Stomach smooth muscle (tissue), 2 donors: ENCODE measurements at regions not wholly inside any gene's neighbourhood (a gene's known extent, or its start where the extent isn't known, plus 50 kb on each side); places are given as distances from the start of the nearest gene placed in this dataset.

ENCODE experiments used
- H3K27ac ChIP-seq: one replicate; pipeline ENCODE4 v1.7.0; 2013; ENCODE audit warnings: mild to moderate bottlenecking, low read length, inconsistent platforms
- H3K27me3 ChIP-seq, 2 donors: one replicate each; pipeline ENCODE4 v1.7.0; 2013; ENCODE audit warnings: low read length in 2 of 2; ENCODE audit not compliant: insufficient read depth in 2 of 2, control insufficient read depth in 1 of 2
- H3K36me3 ChIP-seq, 2 donors: one replicate each; pipeline ENCODE4 v1.7.0; 2013; ENCODE audit warnings: low read length in 2 of 2; ENCODE audit not compliant: control insufficient read depth in 2 of 2, insufficient read depth in 2 of 2
- H3K4me1 ChIP-seq: one replicate; pipeline ENCODE4 v1.7.0; 2013; ENCODE audit warnings: low read length; ENCODE audit not compliant: control insufficient read depth, insufficient read depth
- H3K4me3 ChIP-seq, 2 donors: one replicate each; pipeline ENCODE4 v1.7.0; 2013; ENCODE audit warnings: low read length in 2 of 2
- H3K9ac ChIP-seq, 2 donors: one replicate each; pipeline ENCODE4 v1.7.0; 2013; ENCODE audit warnings: low read length in 2 of 2, mild to moderate bottlenecking in 1 of 2
- H3K9me3 ChIP-seq, 2 donors: one replicate each; pipeline ENCODE4 v1.7.0; 2013; ENCODE audit warnings: low read length in 2 of 2; ENCODE audit not compliant: control insufficient read depth in 2 of 2
- donor health status: healthy.
- donor health status: Pancreatic carcinoma.

- no peak overlapping the region for H3K27ac ChIP-seq
- no peaks in the 10 kb centered on the region for H3K9me3 ChIP-seq
- H3K36me3 ChIP-seq = no peaks in the 10 kb centered on the region
- peaks cover 0 to 2% of the 10 kb centered on the region in 2 donors for H3K27me3 ChIP-seq
- peaks cover 4% of the 10 kb centered on the region for H3K4me1 ChIP-seq
- no peak overlapping the region for H3K4me3 ChIP-seq
- no peak overlapping the region for H3K9ac ChIP-seq
Measured at GRCh38 chr20:40769677-40770285, 80.7 kb upstream of the MAFB start.

- no peaks in the 10 kb centered on the region for H3K36me3 ChIP-seq
- peaks cover 4% of the 10 kb centered on the region for H3K4me1 ChIP-seq
- H3K27me3 ChIP-seq = peaks cover 0 to 2% of the 10 kb centered on the region in 2 donors
- H3K4me3 ChIP-seq = no peak overlapping the region
- no peaks in the 10 kb centered on the region for H3K9me3 ChIP-seq
- no peak overlapping the region for H3K9ac ChIP-seq
- H3K27ac ChIP-seq = no peak overlapping the region
Measured at GRCh38 chr20:40770564-40771307, 81.7 kb upstream of the MAFB start.

- peaks cover 0 to 2% of the 10 kb centered on the region in 2 donors for H3K27me3 ChIP-seq
Measured at GRCh38 chr20:40771308-40771610, 82.2 kb upstream of the MAFB start.

GRCh38 chr20:40771848-40772511 lies 82.9 kb upstream of the MAFB start:
- Histone ChIP-seq H3K27ac (no peak overlapping the region), H3K4me1 (peaks cover 4% of the 10 kb centered on the region), H3K4me3 (no peak overlapping the region), H3K9ac (no peak overlapping the region), H3K27me3 (peaks cover 0 to 2% of the 10 kb centered on the region in 2 donors), H3K36me3 (no peaks in the 10 kb centered on the region), H3K9me3 (no peaks in the 10 kb centered on the region)

More at GRCh38 chr20:40771308-40771610, 82.2 kb upstream of the MAFB start:
- peaks cover 4% of the 10 kb centered on the region for H3K4me1 ChIP-seq
- no peaks in the 10 kb centered on the region for H3K9me3 ChIP-seq
- H3K9ac ChIP-seq = no peak overlapping the region
- H3K4me3 ChIP-seq = no peak overlapping the region
- no peaks in the 10 kb centered on the region for H3K36me3 ChIP-seq
- no peak overlapping the region for H3K27ac ChIP-seq

- Histone ChIP-seq H3K36me3 (no peaks in the 10 kb centered on the region), H3K9me3 (no peaks in the 10 kb centered on the region), H3K27ac (no peak overlapping the region), H3K4me3 (no peak overlapping the region), H3K9ac (no peak overlapping the region), H3K27me3 (peaks cover 0 to 2% of the 10 kb centered on the region in 2 donors), H3K4me1 (peaks cover 4% of the 10 kb centered on the region)
Measured at GRCh38 chr20:40773376-40773775, 84.3 kb upstream of the MAFB start.

- Histone ChIP-seq H3K9ac (no peak overlapping the region), H3K36me3 (no peaks in the 10 kb centered on the region), H3K4me3 (no peak overlapping the region), H3K27me3 (peaks cover 0 to 2% of the 10 kb centered on the region in 2 donors), H3K27ac (no peak overlapping the region), H3K9me3 (no peaks in the 10 kb centered on the region), H3K4me1 (peaks cover 4% of the 10 kb centered on the region)
Measured at GRCh38 chr20:40774252-40774651, 85.2 kb upstream of the MAFB start.

GRCh38 chr20:40775561-40776146 lies 86.6 kb upstream of the MAFB start:
- no peak overlapping the region for H3K27ac ChIP-seq
- H3K4me1 ChIP-seq = peaks cover 1% of the 10 kb centered on the region
- H3K4me3 ChIP-seq = no peak overlapping the region
- no peaks in the 10 kb centered on the region for H3K9me3 ChIP-seq
- no peak overlapping the region for H3K9ac ChIP-seq
- H3K27me3 ChIP-seq = peaks cover 0 to under 1% of the 10 kb centered on the region in 2 donors
- no peaks in the 10 kb centered on the region for H3K36me3 ChIP-seq

GRCh38 chr20:40776466-40777457 lies 87.7 kb upstream of the MAFB start:
- Histone ChIP-seq H3K9me3 (no peaks in the 10 kb centered on the region), H3K36me3 (no peaks in the 10 kb centered on the region), H3K4me1 (no peaks in the 10 kb centered on the region), H3K9ac (no peak overlapping the region), H3K27ac (no peak overlapping the region), H3K27me3 (no peaks in the 10 kb centered on the region), H3K4me3 (no peak overlapping the region)

GRCh38 chr20:40777653-40778052 lies 88.6 kb upstream of the MAFB start:
- Histone ChIP-seq H3K36me3 (no peaks in the 10 kb centered on the region), H3K9ac (no peak overlapping the region), H3K27me3 (no peaks in the 10 kb centered on the region), H3K9me3 (no peaks in the 10 kb centered on the region), H3K27ac (no peak overlapping the region), H3K4me3 (no peak overlapping the region), H3K4me1 (no peaks in the 10 kb centered on the region)

GRCh38 chr20:40778894-40779496 lies 90.0 kb upstream of the MAFB start:
- H3K9ac ChIP-seq = no peak overlapping the region
- H3K4me3 ChIP-seq = no peak overlapping the region
- H3K9me3 ChIP-seq = no peaks in the 10 kb centered on the region
- no peaks in the 10 kb centered on the region for H3K36me3 ChIP-seq
- H3K27me3 ChIP-seq = no peaks in the 10 kb centered on the region
- no peak overlapping the region for H3K27ac ChIP-seq
- H3K4me1 ChIP-seq = no peaks in the 10 kb centered on the region
